Keratinocyte (primary cell): ENCODE measurements at regions not wholly inside any gene's neighbourhood (a gene's known extent, or its start where the extent isn't known, plus 50 kb on each side); places are given as distances from the start of the nearest gene placed in this dataset.

Source experiments
- EZH2 ChIP-seq: IDR thresholded peaks from one replicate; pipeline ENCODE4 v1.6.1; 2012; ENCODE audit warnings: inconsistent platforms, mild to moderate bottlenecking, low read length, moderate library complexity
- TF ChIP-seq, protein P1 (sequence below), 3 experiments: IDR thresholded peaks in 1 of 3; conservative IDR thresholded peaks in 1 of 3; optimal IDR thresholded peaks in 1 of 3; 2 replicates in 2 of 3; 3 replicates in 1 of 3; pipeline versions ENCODE3 to v1.5.1; 2011; ENCODE audit warnings: low read length in 3 of 3, mild to moderate bottlenecking in 3 of 3, moderate library complexity in 2 of 3, control low read depth in 1 of 3, inconsistent platforms in 1 of 3; ENCODE audit not compliant: insufficient read depth in 2 of 3; ENCODE audit errors: extremely low read depth in 1 of 3

DNA sequence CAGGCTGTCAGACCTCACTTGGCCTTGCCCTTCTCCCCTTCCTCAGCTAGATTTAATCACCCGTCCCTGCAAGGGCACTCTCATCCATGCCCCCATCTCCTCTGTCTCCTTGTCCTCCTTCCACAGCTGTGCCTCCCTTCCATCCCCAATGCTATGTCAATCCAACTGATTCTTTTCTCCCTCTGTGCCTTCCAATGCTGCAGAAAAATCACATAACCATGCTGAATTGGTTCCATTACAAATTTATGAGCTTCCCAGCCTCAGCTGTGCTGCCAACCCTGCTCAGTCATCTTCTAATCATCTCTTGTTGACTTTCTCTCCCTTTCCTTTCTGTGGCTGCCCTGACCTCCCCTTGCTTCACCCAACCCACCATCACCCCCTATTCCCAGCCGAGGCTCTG lies 56.3 kb upstream of the PIRT start:
- TF ChIP-seq, protein P1, sequence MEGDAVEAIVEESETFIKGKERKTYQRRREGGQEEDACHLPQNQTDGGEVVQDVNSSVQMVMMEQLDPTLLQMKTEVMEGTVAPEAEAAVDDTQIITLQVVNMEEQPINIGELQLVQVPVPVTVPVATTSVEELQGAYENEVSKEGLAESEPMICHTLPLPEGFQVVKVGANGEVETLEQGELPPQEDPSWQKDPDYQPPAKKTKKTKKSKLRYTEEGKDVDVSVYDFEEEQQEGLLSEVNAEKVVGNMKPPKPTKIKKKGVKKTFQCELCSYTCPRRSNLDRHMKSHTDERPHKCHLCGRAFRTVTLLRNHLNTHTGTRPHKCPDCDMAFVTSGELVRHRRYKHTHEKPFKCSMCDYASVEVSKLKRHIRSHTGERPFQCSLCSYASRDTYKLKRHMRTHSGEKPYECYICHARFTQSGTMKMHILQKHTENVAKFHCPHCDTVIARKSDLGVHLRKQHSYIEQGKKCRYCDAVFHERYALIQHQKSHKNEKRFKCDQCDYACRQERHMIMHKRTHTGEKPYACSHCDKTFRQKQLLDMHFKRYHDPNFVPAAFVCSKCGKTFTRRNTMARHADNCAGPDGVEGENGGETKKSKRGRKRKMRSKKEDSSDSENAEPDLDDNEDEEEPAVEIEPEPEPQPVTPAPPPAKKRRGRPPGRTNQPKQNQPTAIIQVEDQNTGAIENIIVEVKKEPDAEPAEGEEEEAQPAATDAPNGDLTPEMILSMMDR (optimal IDR thresholded peaks at IDR 0.05 in 1 of 3, IDR thresholded peaks at IDR 0.05 in 1 of 3, conservative IDR thresholded peaks at IDR 0.05 in 1 of 3; ENCODE audit: extremely low read depth in 1 of 3, insufficient read depth in 2 of 3, low read length in 3 of 3), result no peak
- no peak for TF ChIP-seq EZH2
